WERI-Rb-1 (cell line): ENCODE measurements at regions not wholly inside any gene's neighbourhood (a gene's known extent, or its start where the extent isn't known, plus 50 kb on each side); places are given as distances from the start of the nearest gene placed in this dataset.

Experiments used
- DNase-seq: peaks from one replicate; pipeline ENCODE4 v3.0.0-alpha.2; 2020
- H3K27ac ChIP-seq: fragments of 250-450 bp; sonication (Bioruptor Pico); 2 replicates; pipeline ENCODE4 v1.5.1; 2020; ENCODE audit warnings: mild to moderate bottlenecking, moderate library complexity
- H3K27me3 ChIP-seq: fragments of 250-450 bp; sonication (Bioruptor Pico); 2 replicates; pipeline ENCODE4 v1.5.1; 2021; ENCODE audit warnings: mild to moderate bottlenecking, low read depth, moderate library complexity; ENCODE audit not compliant: insufficient read depth, severe bottlenecking
- H3K36me3 ChIP-seq: fragments of 250-450 bp; sonication (Bioruptor Pico); 2 replicates; pipeline ENCODE4 v1.5.1; 2020; ENCODE audit warnings: mild to moderate bottlenecking, moderate library complexity
- H3K4me3 ChIP-seq: 2 replicates; pipeline ENCODE4 v1.5.1; 2011; ENCODE audit warnings: low read depth, mild to moderate bottlenecking, control low read depth, low read length
- H3K9me3 ChIP-seq: fragments of 250-450 bp; sonication (Bioruptor Pico); 2 replicates; pipeline ENCODE4 v1.5.1; 2021; ENCODE audit warnings: mild to moderate bottlenecking, moderate library complexity; ENCODE audit not compliant: severe bottlenecking
- TF ChIP-seq, protein P1 (sequence below): IDR thresholded peaks from 2 replicates; pipeline ENCODE4 v1.5.1; 2011; ENCODE audit warnings: low read depth, mild to moderate bottlenecking, control low read depth, inconsistent platforms, low read length

DNA sequence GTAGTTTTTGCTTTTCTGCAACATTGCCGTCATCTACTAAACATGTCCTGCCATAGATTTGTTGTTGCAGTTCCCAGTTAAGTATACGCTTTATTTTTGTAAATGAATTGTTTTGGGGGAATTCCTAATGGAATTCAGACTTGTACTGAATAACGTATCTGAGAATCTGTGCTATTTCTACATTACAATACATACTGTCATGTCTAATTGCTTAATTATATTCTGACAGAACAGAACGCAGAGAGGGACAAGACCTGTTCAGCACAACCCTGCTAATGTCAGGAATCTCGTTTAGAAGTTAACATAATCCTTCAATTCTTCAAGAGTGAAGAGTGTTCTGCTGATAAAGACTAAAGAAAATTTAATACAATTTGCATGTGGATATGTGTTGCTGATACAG, 861.1 kb upstream of the KLHL1 start:
- no peak overlapping the region for H3K27ac ChIP-seq
- H3K27me3 ChIP-seq = no peaks in the 10 kb centered on the region
- no peaks in the 10 kb centered on the region for H3K9me3 ChIP-seq
- H3K36me3 ChIP-seq = no peaks in the 10 kb centered on the region
- TF ChIP-seq, protein P1, sequence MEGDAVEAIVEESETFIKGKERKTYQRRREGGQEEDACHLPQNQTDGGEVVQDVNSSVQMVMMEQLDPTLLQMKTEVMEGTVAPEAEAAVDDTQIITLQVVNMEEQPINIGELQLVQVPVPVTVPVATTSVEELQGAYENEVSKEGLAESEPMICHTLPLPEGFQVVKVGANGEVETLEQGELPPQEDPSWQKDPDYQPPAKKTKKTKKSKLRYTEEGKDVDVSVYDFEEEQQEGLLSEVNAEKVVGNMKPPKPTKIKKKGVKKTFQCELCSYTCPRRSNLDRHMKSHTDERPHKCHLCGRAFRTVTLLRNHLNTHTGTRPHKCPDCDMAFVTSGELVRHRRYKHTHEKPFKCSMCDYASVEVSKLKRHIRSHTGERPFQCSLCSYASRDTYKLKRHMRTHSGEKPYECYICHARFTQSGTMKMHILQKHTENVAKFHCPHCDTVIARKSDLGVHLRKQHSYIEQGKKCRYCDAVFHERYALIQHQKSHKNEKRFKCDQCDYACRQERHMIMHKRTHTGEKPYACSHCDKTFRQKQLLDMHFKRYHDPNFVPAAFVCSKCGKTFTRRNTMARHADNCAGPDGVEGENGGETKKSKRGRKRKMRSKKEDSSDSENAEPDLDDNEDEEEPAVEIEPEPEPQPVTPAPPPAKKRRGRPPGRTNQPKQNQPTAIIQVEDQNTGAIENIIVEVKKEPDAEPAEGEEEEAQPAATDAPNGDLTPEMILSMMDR = no peak
- no peak for DNase-seq
- H3K4me3 ChIP-seq = no peak overlapping the region

DNA sequence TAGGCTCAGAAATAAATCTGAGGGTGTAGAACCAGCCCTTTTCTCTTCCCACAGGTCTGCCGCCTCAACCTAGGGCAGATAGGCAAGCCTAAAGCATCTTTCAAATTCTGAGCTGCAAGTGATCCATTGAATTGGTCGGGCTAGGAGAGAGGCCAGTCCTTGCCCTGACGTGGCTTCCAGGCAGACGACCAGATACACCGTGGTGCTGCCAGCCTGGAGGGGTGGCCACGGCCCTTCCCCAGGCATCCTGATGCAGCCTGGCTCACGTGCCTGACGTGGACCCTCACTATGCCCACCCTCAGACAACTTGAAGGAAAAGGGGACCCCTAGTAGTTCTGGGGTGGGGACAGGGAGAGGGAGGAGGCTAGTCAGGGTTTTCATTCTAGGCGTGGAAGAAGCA, 859.3 kb upstream of the KLHL1 start:
- Histone ChIP-seq H3K27ac (no peak overlapping the region), H3K27me3 (no peaks in the 10 kb centered on the region), H3K36me3 (no peaks in the 10 kb centered on the region), H3K9me3 (no peaks in the 10 kb centered on the region), H3K4me3 (no peak overlapping the region)
- DNase-seq = no peak
- TF ChIP-seq, protein P1 = no peak

DNA sequence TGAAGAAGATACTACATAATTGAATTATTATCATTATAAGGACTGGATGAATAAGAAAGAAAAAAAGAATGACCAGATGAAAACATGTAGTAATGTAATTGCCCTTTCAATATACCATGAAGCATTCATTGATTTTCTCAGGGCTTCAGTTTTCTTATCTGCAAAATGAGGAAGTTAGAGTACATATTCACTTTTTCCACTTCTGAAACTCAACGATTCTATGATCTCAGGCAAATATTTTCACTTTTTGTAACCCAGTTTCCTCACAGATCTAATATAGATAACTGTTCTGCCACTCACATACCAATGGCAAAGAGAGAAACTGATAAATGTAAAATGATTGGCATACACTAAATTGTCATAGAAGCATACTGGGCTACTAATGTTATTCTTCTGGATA, 856.6 kb upstream of the KLHL1 start:
- no peak overlapping the region for H3K27ac ChIP-seq
- DNase-seq = no peak
- H3K9me3 ChIP-seq = no peaks in the 10 kb centered on the region
- H3K27me3 ChIP-seq = no peaks in the 10 kb centered on the region
- H3K36me3 ChIP-seq = no peaks in the 10 kb centered on the region
- H3K4me3 ChIP-seq = no peak overlapping the region
- TF ChIP-seq, protein P1 = no peak

DNA sequence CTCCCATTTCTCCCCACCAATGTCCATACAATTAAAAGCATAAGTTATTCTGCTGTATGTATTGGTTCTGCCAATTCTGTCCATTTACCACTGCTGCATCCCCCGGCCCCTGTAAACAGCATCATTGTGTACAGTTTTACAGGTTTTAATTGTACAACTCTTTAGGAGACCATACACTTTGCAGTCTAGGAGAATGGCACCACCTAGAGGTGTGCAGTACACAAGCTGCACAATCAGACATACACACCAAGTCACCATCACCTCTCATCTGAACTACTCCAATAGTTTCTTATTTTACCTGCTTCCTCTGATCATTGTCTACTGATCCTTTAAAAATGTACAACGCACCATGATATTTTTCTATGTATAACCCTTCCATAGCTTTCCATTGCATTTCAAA, 855.9 kb upstream of the KLHL1 start:
- Histone ChIP-seq H3K27ac (no peak overlapping the region), H3K36me3 (no peaks in the 10 kb centered on the region), H3K4me3 (no peak overlapping the region), H3K27me3 (no peaks in the 10 kb centered on the region), H3K9me3 (no peaks in the 10 kb centered on the region)
- peak; percentile 7 for DNase-seq
- TF ChIP-seq, protein P1 = peak; percentile 46

DNA sequence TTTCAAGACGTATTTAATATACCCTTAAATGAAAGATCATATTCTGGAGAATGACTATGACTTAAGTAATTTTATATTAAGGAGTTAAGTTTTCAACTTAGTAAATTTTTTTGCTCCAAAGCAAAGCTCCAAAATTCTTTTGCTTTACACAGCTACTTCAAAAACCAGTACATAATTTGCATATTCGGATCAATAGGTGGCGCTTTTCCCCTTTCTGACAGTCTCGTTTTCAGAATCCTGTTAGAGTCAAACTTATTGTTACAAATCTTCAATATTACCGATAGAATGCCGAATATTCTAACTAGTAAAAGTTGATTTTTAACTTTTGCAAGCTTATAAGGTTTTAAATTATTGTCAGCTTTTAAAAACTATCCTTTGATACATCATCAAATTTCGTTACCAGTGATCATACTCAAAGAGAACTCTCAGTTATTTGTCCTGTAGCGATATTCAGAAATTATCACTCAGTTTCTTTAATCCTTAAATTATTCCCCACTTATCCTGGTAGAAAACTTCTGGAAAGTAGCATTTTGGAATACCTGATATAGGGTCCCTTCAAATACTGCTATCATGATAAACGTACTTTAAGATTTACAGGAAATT, 852.7 kb upstream of the KLHL1 start:
- no peaks in the 10 kb centered on the region for H3K9me3 ChIP-seq
- H3K4me3 ChIP-seq = no peak overlapping the region
- H3K27me3 ChIP-seq = no peaks in the 10 kb centered on the region
- DNase-seq = peak; percentile 8
- TF ChIP-seq, protein P1 = 0 out of 2 replicates have a peak, but pooled peaks have one; percentile 2
- H3K36me3 ChIP-seq = no peaks in the 10 kb centered on the region
- no peak overlapping the region for H3K27ac ChIP-seq

DNA sequence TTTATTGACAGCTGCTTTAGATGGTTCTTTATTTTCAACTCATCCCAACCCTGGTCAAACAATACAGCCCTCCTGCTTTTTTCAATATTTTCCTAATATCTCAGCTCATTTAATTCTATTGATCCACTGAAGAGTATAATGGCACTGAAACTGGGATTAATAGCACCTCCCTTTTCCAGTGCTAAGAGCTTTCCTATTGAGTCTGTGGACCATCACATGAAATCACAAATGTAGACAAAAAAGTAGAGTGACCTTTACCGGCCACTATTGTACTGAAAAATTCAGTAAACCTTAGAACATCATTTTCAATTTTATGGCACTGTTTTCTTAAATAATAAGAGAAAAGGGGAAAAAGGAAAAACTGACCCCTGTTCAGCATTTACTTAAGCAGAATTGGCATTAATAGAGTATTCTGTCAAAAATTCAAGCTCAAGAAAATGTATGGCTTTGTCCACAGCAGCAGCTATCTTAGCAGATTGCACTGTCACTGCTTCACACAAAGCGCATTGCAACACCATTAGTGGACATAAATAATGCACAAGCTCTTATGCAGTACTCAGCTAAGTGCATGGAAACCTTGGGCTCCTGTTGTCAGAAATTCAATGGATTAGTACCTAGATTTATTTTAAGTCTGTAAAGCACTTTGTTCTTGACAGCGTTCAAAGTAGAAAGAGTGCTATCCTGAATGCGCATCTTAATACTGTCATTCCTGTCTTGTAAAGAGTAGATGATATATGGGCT, 851.0 kb upstream of the KLHL1 start:
- no peaks in the 10 kb centered on the region for H3K27me3 ChIP-seq
- TF ChIP-seq, protein P1 = no peak
- H3K36me3 ChIP-seq = no peaks in the 10 kb centered on the region
- H3K4me3 ChIP-seq = no peak overlapping the region
- peak; percentile 50 for DNase-seq
- peak overlapping the region; percentile 68 for H3K27ac ChIP-seq
- no peaks in the 10 kb centered on the region for H3K9me3 ChIP-seq
